H1 (cell line): ENCODE measurements at regions not wholly inside any gene's neighbourhood (a gene's known extent, or its start where the extent isn't known, plus 50 kb on each side); places are given as distances from the start of the nearest gene placed in this dataset.

Experiments
- CTCF ChIA-PET: fragments of 300-600 bp; sonication (Branson Sonifier 250); formaldehyde crosslinking; loops from one replicate; lab custom pipeline; 2021; ENCODE audit not compliant: partially characterized antibody; lab: Charles Lee
- POLR2A ChIA-PET: fragments of 300-600 bp; sonication (Branson Sonifier 250); formaldehyde crosslinking; loops from one replicate; lab custom pipeline; 2021; ENCODE audit warnings: inconsistent platforms; ENCODE audit not compliant: partially characterized antibody; lab: Charles Lee
- DNase-seq, 2 experiments: peaks; one replicate each; pipeline versions ENCODE4 v3.0.0 to v3.0.0-alpha.2; 2010 to 2022; ENCODE audit warnings: low spot score in 2 of 2, low read depth in 1 of 2, mixed read lengths in 1 of 2
- FAIRE-seq: peaks from 2 replicates; lab custom pipeline; 2011; peaks lifted over from hg19 to GRCh38; lab: Jason Lieb, UNC
- H2AFZ ChIP-seq: 2 replicates; pipeline ENCODE4 v1.8.1; 2012; ENCODE audit warnings: low read length, inconsistent platforms
- H2AK5ac ChIP-seq: 2 replicates; pipeline ENCODE4 v1.6.1; 2013; ENCODE audit warnings: low read depth, low read length
- H2BK120ac ChIP-seq: replicated peaks from 2 replicates; pipeline ENCODE3; 2013; ENCODE audit warnings: low read depth, low read length, inconsistent platforms
- H2BK12ac ChIP-seq: 2 replicates; pipeline ENCODE4 v1.6.1; 2013; ENCODE audit warnings: low read depth, low read length
- H2BK15ac ChIP-seq: 2 replicates; pipeline ENCODE4 v1.6.1; 2013; ENCODE audit warnings: low read length
- H2BK20ac ChIP-seq: 2 replicates; pipeline ENCODE4 v1.6.1; 2013; ENCODE audit warnings: low read length
- H2BK5ac ChIP-seq: 2 replicates; pipeline ENCODE4 v1.6.1; 2013; ENCODE audit warnings: low read depth, low read length
- H3K14ac ChIP-seq: 2 replicates; pipeline ENCODE4 v1.6.1; 2013; ENCODE audit warnings: inconsistent platforms; ENCODE audit not compliant: insufficient read length
- H3K18ac ChIP-seq: 2 replicates; pipeline ENCODE4 v1.6.1; 2013; ENCODE audit warnings: low read length; ENCODE audit errors: extremely low read depth
- H3K23ac ChIP-seq: 2 replicates; pipeline ENCODE4 v1.6.1; 2013; ENCODE audit warnings: inconsistent platforms; ENCODE audit not compliant: insufficient read length
- H3K23me2 ChIP-seq: 2 replicates; pipeline ENCODE4 v1.6.1; 2013; ENCODE audit warnings: low read depth, low read length
- H3K27ac ChIP-seq: 2 replicates; pipeline ENCODE4 v1.6.1; 2011; ENCODE audit warnings: low read depth, low read length, inconsistent platforms
- H3K27me3 ChIP-seq, 4 experiments: replicated peaks in 1 of 4; 1 replicate in 1 of 4; 2 replicates in 3 of 4; pipeline versions ENCODE4 v1.6.1 to v1.8.1; 2011 to 2013; ENCODE audit warnings: low read length in 3 of 4, mild to moderate bottlenecking in 3 of 4, inconsistent platforms in 2 of 4, mixed read lengths in 2 of 4, moderate library complexity in 1 of 4; ENCODE audit not compliant: control insufficient read depth in 3 of 4, insufficient read depth in 3 of 4; ENCODE audit errors: extremely low read depth in 1 of 4
- H3K36me3 ChIP-seq, 4 experiments: 2 replicates each; pipeline versions ENCODE4 v1.6.1 to v1.8.1; 2011 to 2013; ENCODE audit warnings: mild to moderate bottlenecking in 4 of 4, low read length in 3 of 4, moderate library complexity in 2 of 4, control low read depth in 1 of 4, inconsistent platforms in 1 of 4; ENCODE audit not compliant: insufficient read depth in 4 of 4, control insufficient read depth in 2 of 4
- H3K4ac ChIP-seq: replicated peaks from 2 replicates; pipeline ENCODE3; 2013; ENCODE audit warnings: low read length, low read depth, mixed read lengths, inconsistent platforms; ENCODE audit not compliant: insufficient read length
- H3K4me1 ChIP-seq, 4 experiments: replicated peaks in 1 of 4; 1 replicate in 1 of 4; 2 replicates in 3 of 4; pipeline versions ENCODE4 v1.6.1 to v1.8.1; 2011 to 2013; ENCODE audit warnings: low read length in 3 of 4, inconsistent platforms in 2 of 4, mixed read lengths in 1 of 4; ENCODE audit not compliant: insufficient read depth in 4 of 4, control insufficient read depth in 3 of 4
- H3K4me2 ChIP-seq, 2 experiments: 2 replicates each; pipeline versions ENCODE4 v1.6.1 to v1.8.1; 2011 to 2013; ENCODE audit warnings: low read depth in 2 of 2, low read length in 2 of 2, control low read depth in 1 of 2, inconsistent platforms in 1 of 2, mild to moderate bottlenecking in 1 of 2; ENCODE audit not compliant: insufficient read depth in 1 of 2
- H3K4me3 ChIP-seq, 4 experiments: fragments of 200-600, 300-600 bp in 1 of 4; sonication (generic), shearing (Covaris generic), sonication (Bioruptor Twin) in 1 of 4; 2 replicates each; pipeline versions ENCODE4 v1.5.1 to v1.8.1; 2011 to 2016; ENCODE audit warnings: low read length in 4 of 4, low read depth in 3 of 4, control low read depth in 2 of 4, inconsistent platforms in 2 of 4, mild to moderate bottlenecking in 2 of 4, mixed read lengths in 1 of 4, moderate library complexity in 1 of 4; ENCODE audit not compliant: insufficient read depth in 2 of 4; ENCODE audit errors: extremely low read depth in 1 of 4
- H3K56ac ChIP-seq: replicated peaks from 2 replicates; pipeline ENCODE3; 2013; ENCODE audit warnings: low read depth, mild to moderate bottlenecking, mixed read lengths, low read length, inconsistent platforms; ENCODE audit not compliant: insufficient read length
- H3K79me1 ChIP-seq: 2 replicates; pipeline ENCODE4 v1.6.1; 2013; ENCODE audit warnings: low read depth, low read length, control low read depth
- H3K79me2 ChIP-seq, 2 experiments: 2 replicates each; pipeline versions ENCODE4 v1.6.1 to v1.8.1; 2012 to 2013; ENCODE audit warnings: low read length in 2 of 2, mild to moderate bottlenecking in 2 of 2, inconsistent platforms in 1 of 2; ENCODE audit not compliant: insufficient read depth in 2 of 2, control insufficient read depth in 1 of 2
- H3K9ac ChIP-seq, 4 experiments: replicated peaks in 1 of 4; 1 replicate in 1 of 4; 2 replicates in 3 of 4; pipeline versions ENCODE4 v1.6.1 to v1.8.1; 2011 to 2013; ENCODE audit warnings: low read depth in 3 of 4, low read length in 3 of 4, control low read depth in 2 of 4, mild to moderate bottlenecking in 2 of 4, moderate library complexity in 2 of 4, inconsistent platforms in 1 of 4; ENCODE audit errors: extremely low read depth in 1 of 4
- H3K9me3 ChIP-seq, 2 experiments: 2 replicates each; pipeline versions ENCODE4 v1.6.1 to v1.8.1; 2012 to 2013; ENCODE audit warnings: mild to moderate bottlenecking in 2 of 2, moderate library complexity in 2 of 2, control low read depth in 1 of 2, inconsistent platforms in 1 of 2, low read depth in 1 of 2, low read length in 1 of 2, mixed read lengths in 1 of 2; ENCODE audit not compliant: insufficient read depth in 2 of 2
- H4K20me1 ChIP-seq, 2 experiments: replicated peaks in 1 of 2; 2 replicates each; pipeline versions ENCODE3 to v1.8.1; 2011 to 2013; ENCODE audit warnings: inconsistent platforms in 2 of 2, low read length in 2 of 2, mild to moderate bottlenecking in 1 of 2; ENCODE audit not compliant: insufficient read depth in 2 of 2, control insufficient read depth in 1 of 2
- H4K5ac ChIP-seq: 2 replicates; pipeline ENCODE4 v1.6.1; 2013; ENCODE audit warnings: low read length, low read depth, mixed read lengths, inconsistent platforms; ENCODE audit not compliant: insufficient read length
- H4K8ac ChIP-seq: 2 replicates; pipeline ENCODE4 v1.8.0; 2013; ENCODE audit warnings: mild to moderate bottlenecking, moderate library complexity, low read length, inconsistent platforms; ENCODE audit not compliant: insufficient read depth; ENCODE audit errors: extremely low read depth
- H4K91ac ChIP-seq: replicated peaks from 2 replicates; pipeline ENCODE3; 2013; ENCODE audit warnings: low read length, mixed read lengths, inconsistent platforms; ENCODE audit not compliant: insufficient read length
- ASH2L ChIP-seq: fragments of 200-600, 300-600 bp; sonication (generic); IDR thresholded peaks from one replicate; pipeline ENCODE4 v1.7.1; 2017; ENCODE audit warnings: low read length
- EZH2 ChIP-seq: fragments of 200-600 bp; sonication (generic); IDR thresholded peaks from 2 replicates; pipeline ENCODE4 v1.7.1; 2012; ENCODE audit warnings: low read depth, mild to moderate bottlenecking, moderate library complexity, low read length, inconsistent platforms; ENCODE audit not compliant: severe bottlenecking
- FOSL1 ChIP-seq: IDR thresholded peaks from 2 replicates; pipeline ENCODE4 v1.6.1; 2011; ENCODE audit warnings: mild to moderate bottlenecking, low read depth, low read length, moderate library complexity; ENCODE audit not compliant: insufficient read depth
- SP1 ChIP-seq: IDR thresholded peaks from 2 replicates; pipeline ENCODE4 v1.6.1; 2011; ENCODE audit warnings: low read depth, low read length
- WGBS, 2 experiments: shearing (Covaris generic) in 1 of 2; methylation state at CpG; one replicate each; pipeline versions ENCODE4 v1.1.6 to v1.1.7; 2013 to 2015; ENCODE audit warnings: low lambda C conversion rate in 2 of 2, mixed read lengths in 2 of 2, inconsistent platforms in 1 of 2, low coverage in 1 of 2, missing lambda C conversion rate in 1 of 2; ENCODE audit not compliant: insufficient replicate concordance in 2 of 2, insufficient coverage in 1 of 2, insufficient read length in 1 of 2; ENCODE audit errors: extremely low coverage in 1 of 2, missing lambda C conversion rate in 1 of 2; 5-methylcytosine and 5-hydroxymethylcytosine counted together

DNA sequence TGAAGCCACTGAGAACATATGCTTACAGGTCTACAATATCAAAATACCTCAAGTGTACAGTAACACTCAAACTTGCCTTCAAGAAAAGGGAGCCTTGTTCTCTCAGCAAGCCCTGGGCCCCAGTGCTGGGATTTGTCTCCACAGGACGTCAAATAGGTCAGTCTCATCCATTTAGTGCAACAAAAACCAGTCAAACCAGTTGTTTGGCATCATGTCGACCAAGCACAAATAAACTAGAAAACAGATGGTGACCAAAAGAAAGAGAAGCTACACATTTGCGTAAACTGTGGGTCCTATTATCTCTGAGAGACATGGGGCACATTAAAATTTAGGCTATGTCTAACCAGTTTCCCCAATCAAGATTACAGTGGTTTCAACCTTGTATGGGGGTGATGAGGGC, 182.6 kb upstream of the PKDCC start:
- H3K79me1 ChIP-seq: no peaks in the 10 kb centered on the region
- H2BK20ac ChIP-seq: peak overlapping the region; percentile 75
- H3K27ac ChIP-seq: no peak overlapping the region
- peak overlapping the region; percentile 24 to 27; a peak in 2 of 4 replicates for H3K4me2 ChIP-seq
- 0 out of 2 replicates have a peak overlapping the region, but pooled peaks have one; percentile 1 for H2BK5ac ChIP-seq
- H2AK5ac ChIP-seq: no peak overlapping the region
- peak overlapping the region; percentile 72 for H2AFZ ChIP-seq
- H2BK15ac ChIP-seq: no peak overlapping the region
- H4K8ac ChIP-seq: no peak overlapping the region
- H3K9ac ChIP-seq: no peak overlapping the region; a peak in 1 of 7 replicates
- no peak overlapping the region for H4K5ac ChIP-seq
- CTCF ChIA-PET: interaction anchor here (0.6 to 20.1 kb wide), 7 partner anchors 8 to 368 kb away, joined by 3 to 890 read pairs (median 7); partner anchors contain the start of gene PKDCC
- H3K9me3 ChIP-seq: no peaks in the 10 kb centered on the region
- no peak overlapping the region for H2BK120ac ChIP-seq
- peak; percentile 83 for TF ChIP-seq ASH2L
- TF ChIP-seq EZH2: no peak
- TF ChIP-seq FOSL1: no peak
- TF ChIP-seq SP1: 0 out of 2 replicates have a peak, but pooled peaks have one; percentile 40
- TF ChIP-seq, all 59 proteins: peak for 2
- Histone ChIP-seq H4K20me1 (no peaks in the 10 kb centered on the region), H3K4ac (no peak overlapping the region), H3K14ac (no peak overlapping the region), H3K4me1 (peaks cover 5 to 13% (median 8%) of the 10 kb centered on the region in 4 experiments; a peak in 6 of 7 replicates), H3K36me3 (no peaks in the 10 kb centered on the region), H3K23me2 (no peaks in the 10 kb centered on the region), H3K4me3 (peak overlapping the region in 1 of 4 experiments; percentile 9; a peak in 1 of 8 replicates), H3K79me2 (no peaks in the 10 kb centered on the region), H3K27me3 (no peaks in the 10 kb centered on the region), H3K23ac (no peak overlapping the region), H3K18ac (no peak overlapping the region; the same call in 1 of the 2 replicates), H3K56ac (peak overlapping the region; percentile 19), H4K91ac (no peak overlapping the region), H2BK12ac (no peak overlapping the region)
- FAIRE-seq (no peak), DNase-seq (no peak)
- POLR2A ChIA-PET: no interaction called here
- 61% methylated on average over 3 of the region's 3 CpGs; no CpG with 5 or more reads in 1 of the 2 experiments for WGBS, 2 experiments
